GM23338 (cell line): ENCODE measurements at regions not wholly inside any gene's neighbourhood (a gene's known extent, or its start where the extent isn't known, plus 50 kb on each side); places are given as distances from the start of the nearest gene placed in this dataset.

Source experiments
- CREB1 ChIP-seq: fragments of 250-450 bp; sonication (Bioruptor Pico); IDR thresholded peaks from 2 replicates; pipeline ENCODE4 v1.5.0; 2020; ENCODE audit warnings: low read depth, mild to moderate bottlenecking, moderate library complexity
- CTCF ChIP-seq, 2 experiments: fragments of 200-600 bp in 1 of 2; sonication (generic) in 1 of 2; conservative IDR thresholded peaks; 2 replicates each; pipeline versions ENCODE4 v1.5.1 to v1.6.1; 2016 to 2017; ENCODE audit warnings: antibody characterized with exemption in 2 of 2, low read depth in 2 of 2, mild to moderate bottlenecking in 2 of 2, moderate library complexity in 1 of 2
- ETS1 ChIP-seq: IDR thresholded peaks from 2 replicates; pipeline ENCODE4 v1.6.1; 2016; ENCODE audit warnings: antibody characterized with exemption
- EZH2 ChIP-seq: fragments of 200-600 bp; sonication (generic); IDR thresholded peaks from one replicate; pipeline ENCODE4 v1.8.0; 2017; ENCODE audit warnings: antibody characterized with exemption, mild to moderate bottlenecking, low read depth; ENCODE audit not compliant: unreplicated experiment
- NANOG ChIP-seq: IDR thresholded peaks from 2 replicates; pipeline ENCODE4 v1.6.1; 2016; ENCODE audit warnings: antibody characterized with exemption, borderline replicate concordance
- POLR2AphosphoS5 ChIP-seq: IDR thresholded peaks from 2 replicates; pipeline ENCODE4 v1.6.1; 2016; ENCODE audit warnings: antibody characterized with exemption, low read depth
- REST ChIP-seq: IDR thresholded peaks from one replicate; pipeline ENCODE4 v1.6.1; 2018; ENCODE audit warnings: antibody characterized with exemption; ENCODE audit not compliant: unreplicated experiment

- TF ChIP-seq POLR2AphosphoS5 (no peak), CTCF (conservative IDR thresholded peaks at IDR 0.05; ENCODE audit: low read depth in 2 of 2) (no peak), EZH2 (no peak), CREB1 (CRISPR knock-in tag) (no peak), ETS1 (no peak), REST (no peak), NANOG (no peak)
Observed at GRCh38 chr7:35331730-35332678, 78.1 kb upstream of the TBX20 start.
